22Rv1 (cell line): ENCODE measurements at regions not wholly inside any gene's neighbourhood (a gene's known extent, or its start where the extent isn't known, plus 50 kb on each side); places are given as distances from the start of the nearest gene placed in this dataset.

Experiments used
- ZFX ChIP-seq: fragments of 450-650 bp; IDR thresholded peaks from 2 replicates; pipeline ENCODE4 v1.6.1; 2017; ENCODE audit warnings: antibody characterized with exemption, borderline replicate concordance
- TF ChIP-seq, protein P1 (sequence below): fragments of 450-650 bp; IDR thresholded peaks from 2 replicates; pipeline ENCODE4 v1.5.1; 2017; ENCODE audit warnings: mild to moderate bottlenecking

GRCh38 chr10:65611592-65611991, 1314.2 kb upstream of the LRRTM3 start:
- TF ChIP-seq, protein P1, sequence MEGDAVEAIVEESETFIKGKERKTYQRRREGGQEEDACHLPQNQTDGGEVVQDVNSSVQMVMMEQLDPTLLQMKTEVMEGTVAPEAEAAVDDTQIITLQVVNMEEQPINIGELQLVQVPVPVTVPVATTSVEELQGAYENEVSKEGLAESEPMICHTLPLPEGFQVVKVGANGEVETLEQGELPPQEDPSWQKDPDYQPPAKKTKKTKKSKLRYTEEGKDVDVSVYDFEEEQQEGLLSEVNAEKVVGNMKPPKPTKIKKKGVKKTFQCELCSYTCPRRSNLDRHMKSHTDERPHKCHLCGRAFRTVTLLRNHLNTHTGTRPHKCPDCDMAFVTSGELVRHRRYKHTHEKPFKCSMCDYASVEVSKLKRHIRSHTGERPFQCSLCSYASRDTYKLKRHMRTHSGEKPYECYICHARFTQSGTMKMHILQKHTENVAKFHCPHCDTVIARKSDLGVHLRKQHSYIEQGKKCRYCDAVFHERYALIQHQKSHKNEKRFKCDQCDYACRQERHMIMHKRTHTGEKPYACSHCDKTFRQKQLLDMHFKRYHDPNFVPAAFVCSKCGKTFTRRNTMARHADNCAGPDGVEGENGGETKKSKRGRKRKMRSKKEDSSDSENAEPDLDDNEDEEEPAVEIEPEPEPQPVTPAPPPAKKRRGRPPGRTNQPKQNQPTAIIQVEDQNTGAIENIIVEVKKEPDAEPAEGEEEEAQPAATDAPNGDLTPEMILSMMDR: no peak
- TF ChIP-seq ZFX: no peak
